H9 (cell line): ENCODE measurements at regions not wholly inside any gene's neighbourhood (a gene's known extent, or its start where the extent isn't known, plus 50 kb on each side); places are given as distances from the start of the nearest gene placed in this dataset.

ENCODE experiments used
- DNase-seq: peaks from one replicate; pipeline ENCODE4 v3.0.0-alpha.2; 2017
- H2AFZ ChIP-seq: one replicate; pipeline ENCODE4 v1.6.1; 2013; ENCODE audit warnings: mild to moderate bottlenecking, low read length, control low read depth, moderate library complexity
- H2AK5ac ChIP-seq: 2 replicates; pipeline ENCODE4 v1.6.1; 2013; ENCODE audit warnings: low read length, control low read depth, mixed read lengths; ENCODE audit not compliant: insufficient read length
- H2BK120ac ChIP-seq: one replicate; pipeline ENCODE4 v1.6.1; 2013; ENCODE audit warnings: low read depth, mild to moderate bottlenecking, low read length, control low read depth, inconsistent platforms; ENCODE audit not compliant: poor library complexity, severe bottlenecking
- H2BK12ac ChIP-seq: 2 replicates; pipeline ENCODE4 v1.6.1; 2013; ENCODE audit warnings: low read length, control low read depth, mixed read lengths, low read depth; ENCODE audit not compliant: insufficient read length
- H2BK15ac ChIP-seq: 2 replicates; pipeline ENCODE4 v1.6.1; 2013; ENCODE audit warnings: low read depth, low read length, control low read depth
- H2BK20ac ChIP-seq: one replicate; pipeline ENCODE4 v1.6.1; 2013; ENCODE audit warnings: low read depth, mild to moderate bottlenecking, low read length, control low read depth, inconsistent platforms; ENCODE audit not compliant: poor library complexity, severe bottlenecking
- H2BK5ac ChIP-seq: 2 replicates; pipeline ENCODE4 v1.6.1; 2013; ENCODE audit warnings: low read length, control low read depth, mixed read lengths; ENCODE audit not compliant: insufficient read length
- H3K14ac ChIP-seq: 2 replicates; pipeline ENCODE4 v1.6.1; 2013; ENCODE audit warnings: low read length, control low read depth; ENCODE audit not compliant: insufficient read depth
- H3K18ac ChIP-seq: 2 replicates; pipeline ENCODE4 v1.6.1; 2013; ENCODE audit warnings: low read depth, mild to moderate bottlenecking, mixed read lengths, low read length, control low read depth; ENCODE audit not compliant: insufficient read length
- H3K23ac ChIP-seq: 2 replicates; pipeline ENCODE4 v1.6.1; 2013; ENCODE audit warnings: low read length, control low read depth, mixed read lengths, low read depth; ENCODE audit not compliant: insufficient read length
- H3K23me2 ChIP-seq: 2 replicates; pipeline ENCODE4 v1.6.1; 2013; ENCODE audit warnings: low read depth, mild to moderate bottlenecking, mixed read lengths, low read length, control low read depth; ENCODE audit not compliant: insufficient read length, poor library complexity, severe bottlenecking
- H3K27ac ChIP-seq: 2 replicates; pipeline ENCODE4 v1.5.1; 2013; ENCODE audit warnings: low read length, control low read depth, mixed read lengths, low read depth; ENCODE audit not compliant: insufficient read length
- H3K27me3 ChIP-seq: 2 replicates; pipeline ENCODE4 v1.6.1; 2013; ENCODE audit warnings: low read length, control low read depth, inconsistent platforms; ENCODE audit not compliant: insufficient read depth
- H3K4ac ChIP-seq: 2 replicates; pipeline ENCODE4 v1.6.1; 2013; ENCODE audit warnings: low read depth, mild to moderate bottlenecking, control low read depth, inconsistent platforms, low read length, moderate library complexity
- H3K4me1 ChIP-seq: 2 replicates; pipeline ENCODE4 v1.6.1; 2013; ENCODE audit warnings: low read length, control low read depth, inconsistent platforms; ENCODE audit not compliant: insufficient read depth
- H3K4me2 ChIP-seq: 2 replicates; pipeline ENCODE4 v1.6.1; 2013; ENCODE audit warnings: low read length, control low read depth, mixed read lengths; ENCODE audit not compliant: insufficient read length, insufficient read depth
- H3K56ac ChIP-seq: 2 replicates; pipeline ENCODE4 v1.6.1; 2013; ENCODE audit warnings: low read depth, mild to moderate bottlenecking, mixed read lengths, low read length, control low read depth; ENCODE audit not compliant: insufficient read length
- H3K79me1 ChIP-seq: 2 replicates; pipeline ENCODE4 v1.6.1; 2013; ENCODE audit warnings: low read depth, mild to moderate bottlenecking, moderate library complexity, low read length, control low read depth, inconsistent platforms; ENCODE audit not compliant: insufficient read depth, poor library complexity, severe bottlenecking
- H3K79me2 ChIP-seq: 2 replicates; pipeline ENCODE4 v1.6.1; 2013; ENCODE audit warnings: low read length, control low read depth, inconsistent platforms; ENCODE audit not compliant: insufficient read depth
- H3K9ac ChIP-seq: 2 replicates; pipeline ENCODE4 v1.6.1; 2013; ENCODE audit warnings: low read length, control low read depth, mixed read lengths; ENCODE audit not compliant: insufficient read length; ENCODE audit errors: extremely low read depth
- H3K9me3 ChIP-seq: one replicate; pipeline ENCODE4 v1.6.1; 2013; ENCODE audit warnings: low read depth, low read length, inconsistent platforms; ENCODE audit not compliant: control insufficient read depth
- H3T11ph ChIP-seq: one replicate; pipeline ENCODE4 v1.6.1; 2013; ENCODE audit warnings: mild to moderate bottlenecking, low read length, control low read depth, inconsistent platforms
- H4K20me1 ChIP-seq: one replicate; pipeline ENCODE4 v1.6.1; 2013; ENCODE audit not compliant: control insufficient read depth, insufficient read length, insufficient read depth
- H4K5ac ChIP-seq: 2 replicates; pipeline ENCODE4 v1.6.1; 2013; ENCODE audit warnings: low read depth, mild to moderate bottlenecking, mixed read lengths, low read length, control low read depth; ENCODE audit not compliant: insufficient read length
- H4K8ac ChIP-seq: replicated peaks from 2 replicates; pipeline ENCODE4 v1.6.1; 2013; ENCODE audit warnings: low read length, control low read depth, mixed read lengths, low read depth; ENCODE audit not compliant: insufficient read length
- H4K91ac ChIP-seq: 2 replicates; pipeline ENCODE4 v1.6.1; 2013; ENCODE audit warnings: low read depth, mild to moderate bottlenecking, moderate library complexity, mixed read lengths, low read length, control low read depth; ENCODE audit not compliant: insufficient read length
- H3K27ac Mint-ChIP-seq, 3 experiments: 2 replicates in 2 of 3; 3 replicates in 1 of 3; pipeline ENCODE4 v1.8.0; 2020 to 2021; ENCODE audit warnings: mixed read lengths in 3 of 3, mild to moderate bottlenecking in 1 of 3, moderate library complexity in 1 of 3
- H3K27me3 Mint-ChIP-seq: 2 replicates; pipeline ENCODE4 v1.8.0; 2021; ENCODE audit warnings: low read depth, mild to moderate bottlenecking, moderate library complexity, mixed read lengths
- H3K36me3 Mint-ChIP-seq, 3 experiments: 2 replicates in 2 of 3; 3 replicates in 1 of 3; pipeline ENCODE4 v1.8.0; 2020 to 2021; ENCODE audit warnings: low read depth in 3 of 3, mixed read lengths in 3 of 3; ENCODE audit not compliant: insufficient read depth in 1 of 3
- H3K4me1 Mint-ChIP-seq, 2 experiments: 2 replicates each; pipeline ENCODE4 v1.8.0; 2020; ENCODE audit warnings: mixed read lengths in 2 of 2
- H3K4me3 Mint-ChIP-seq, 2 experiments: 2 replicates in 1 of 2; 3 replicates in 1 of 2; pipeline ENCODE4 v1.8.0; 2020 to 2021; ENCODE audit warnings: mild to moderate bottlenecking in 2 of 2, mixed read lengths in 2 of 2, moderate library complexity in 1 of 2
- H3K9me3 Mint-ChIP-seq, 2 experiments: 2 replicates in 1 of 2; 3 replicates in 1 of 2; pipeline ENCODE4 v1.8.0; 2020; ENCODE audit warnings: mild to moderate bottlenecking in 2 of 2, mixed read lengths in 2 of 2, moderate library complexity in 1 of 2
- CTCF ChIP-seq: fragments of 200-600 bp; sonication (generic); conservative IDR thresholded peaks from 3 replicates; pipeline ENCODE4 v1.8.0; 2021; ENCODE audit warnings: antibody characterized with exemption, mild to moderate bottlenecking
- WGBS: extraction: QIAGEN DNeasy Blood & Tissue Kit; methylation state at CpG from one replicate; pipeline ENCODE4 v1.1.7; 2013; ENCODE audit warnings: missing lambda C conversion rate, low lambda C conversion rate, mixed read lengths; ENCODE audit not compliant: insufficient read length; ENCODE audit errors: extremely low coverage; 5-methylcytosine and 5-hydroxymethylcytosine counted together

- peaks cover 4 to 8% of the 10 kb centered on the region in 2 experiments for H3K4me1 Mint-ChIP-seq
- no peak overlapping the region for H3K23ac ChIP-seq
- no peak overlapping the region for H2AK5ac ChIP-seq
- no peak overlapping the region for H3K27ac ChIP-seq
- no peaks in the 10 kb centered on the region for H3K4me1 ChIP-seq
- no peaks in the 10 kb centered on the region for H3K79me1 ChIP-seq
- H3K79me2 ChIP-seq = no peaks in the 10 kb centered on the region
- no peak overlapping the region for H4K8ac ChIP-seq
- no peak overlapping the region for H2BK20ac ChIP-seq
- H3K56ac ChIP-seq = no peak overlapping the region
- no peak for TF ChIP-seq CTCF
- H3K9me3 Mint-ChIP-seq = no peaks in the 10 kb centered on the region
- H4K5ac ChIP-seq = no peak overlapping the region
- no peak for DNase-seq
- no peak overlapping the region for H3K14ac ChIP-seq
- no peak overlapping the region for H3T11ph ChIP-seq
- H3K27ac Mint-ChIP-seq = no peak overlapping the region; a peak in 1 of 7 replicates
- no peak overlapping the region for H3K4ac ChIP-seq
- no peak overlapping the region for H4K91ac ChIP-seq
- no peaks in the 10 kb centered on the region for H3K23me2 ChIP-seq
- H2AFZ ChIP-seq = no peak overlapping the region
- H3K27me3 Mint-ChIP-seq = peaks cover 2% of the 10 kb centered on the region; the same call in 1 of the 2 replicates
- H2BK12ac ChIP-seq = no peak overlapping the region
- no peak overlapping the region for H3K9ac ChIP-seq
- no peak overlapping the region for H3K18ac ChIP-seq
- no peaks in the 10 kb centered on the region for H3K36me3 Mint-ChIP-seq
- no peaks in the 10 kb centered on the region for H3K27me3 ChIP-seq
- no peaks in the 10 kb centered on the region for H4K20me1 ChIP-seq
- no peak overlapping the region for H3K4me3 Mint-ChIP-seq
- no peak overlapping the region for H2BK120ac ChIP-seq
- no peaks in the 10 kb centered on the region for H3K9me3 ChIP-seq
- H2BK15ac ChIP-seq = no peak overlapping the region
- H2BK5ac ChIP-seq = no peak overlapping the region
- WGBS = no CpG with 5 or more reads among the region's 3 CpGs
- no peak overlapping the region for H3K4me2 ChIP-seq
These were observed 64.0 kb upstream of the PLXNA2 start for GRCh38 chr1:208308221-208308620.
